SK-N-SH (cell line): ENCODE measurements at regions not wholly inside any gene's neighbourhood (a gene's known extent, or its start where the extent isn't known, plus 50 kb on each side); places are given as distances from the start of the nearest gene placed in this dataset.

Source experiments
- CTCF ChIA-PET: fragments of 300-600, 350-600 bp; formaldehyde crosslinking; extraction: SDS; loops from one replicate; lab custom pipeline; 2021; lab: Yijun Ruan, JAX
- POLR2A ChIA-PET: fragments of 350-600 bp; sonication (Branson Sonifier 250); formaldehyde crosslinking; extraction: SDS; loops from one replicate; lab custom pipeline; 2020; ENCODE audit warnings: antibody characterized with exemption, inconsistent platforms; lab: Yijun Ruan, JAX
- DNase-seq: peaks from one replicate; pipeline ENCODE4 v3.0.0; 2012
- H2AFZ ChIP-seq: fragments of 200-600 bp; sonication (generic); 2 replicates; pipeline ENCODE4 v1.8.1; 2016; ENCODE audit warnings: antibody characterized with exemption, mild to moderate bottlenecking, low read depth
- H3F3A ChIP-seq: fragments of 200-600 bp; sonication (generic); replicated peaks from 2 replicates; pipeline ENCODE3; 2016; ENCODE audit warnings: antibody characterized with exemption, mild to moderate bottlenecking; ENCODE audit not compliant: insufficient read depth
- H3K27ac ChIP-seq, 2 experiments: fragments of 200-500 bp in 1 of 2; fragments of 200-600 bp in 1 of 2; sonication (Bioruptor generic) in 1 of 2; sonication (generic), shearing (Covaris generic) in 1 of 2; 2 replicates each; pipeline versions ENCODE4 v1.5.1 to v1.6.1; 2014 to 2016; ENCODE audit warnings: low read depth in 2 of 2, inconsistent platforms in 1 of 2, low read length in 1 of 2, mild to moderate bottlenecking in 1 of 2, mixed read lengths in 1 of 2
- H3K27me3 ChIP-seq: fragments of 200-600 bp; sonication (generic), shearing (Covaris generic); 2 replicates; pipeline ENCODE4 v1.6.1; 2016; ENCODE audit warnings: mixed run types; ENCODE audit not compliant: insufficient read depth
- H3K36me3 ChIP-seq, 2 experiments: fragments of 200-500 bp in 1 of 2; fragments of 200-600 bp in 1 of 2; sonication (Bioruptor generic) in 1 of 2; sonication (generic) in 1 of 2; replicated peaks in 1 of 2; 2 replicates each; pipeline versions ENCODE3 to v1.5.1; 2014 to 2016; ENCODE audit warnings: low read length in 1 of 2, mild to moderate bottlenecking in 1 of 2; ENCODE audit not compliant: insufficient read depth in 2 of 2, control insufficient read depth in 1 of 2
- H3K4me1 ChIP-seq, 2 experiments: fragments of 200-500 bp in 1 of 2; fragments of 200-600 bp in 1 of 2; sonication (Bioruptor generic) in 1 of 2; sonication (generic), shearing (Covaris generic) in 1 of 2; 2 replicates each; pipeline versions ENCODE4 v1.5.1 to v1.6.1; 2014 to 2016; ENCODE audit warnings: low read depth in 1 of 2, low read length in 1 of 2, mixed run types in 1 of 2; ENCODE audit not compliant: insufficient read depth in 2 of 2, control insufficient read depth in 1 of 2
- H3K4me2 ChIP-seq: fragments of 200-600 bp; sonication (generic), shearing (Covaris generic); 2 replicates; pipeline ENCODE4 v1.6.1; 2017; ENCODE audit warnings: mixed run types
- H3K4me3 ChIP-seq, 2 experiments: fragments of 200-500 bp in 1 of 2; fragments of 200-600 bp in 1 of 2; sonication (Bioruptor generic) in 1 of 2; sonication (generic), shearing (Covaris generic) in 1 of 2; 2 replicates each; pipeline versions ENCODE4 v1.5.1 to v1.8.1; 2014 to 2016; ENCODE audit warnings: low read depth in 2 of 2, inconsistent platforms in 1 of 2, low read length in 1 of 2, mild to moderate bottlenecking in 1 of 2, mixed read lengths in 1 of 2, moderate library complexity in 1 of 2
- H3K79me2 ChIP-seq: fragments of 200-600 bp; sonication (generic); 2 replicates; pipeline ENCODE4 v1.8.1; 2017; ENCODE audit warnings: mild to moderate bottlenecking; ENCODE audit not compliant: insufficient read depth
- H3K9ac ChIP-seq: fragments of 200-600 bp; sonication (generic); 2 replicates; pipeline ENCODE4 v1.6.1; 2017; ENCODE audit warnings: mixed run types
- H3K9me2 ChIP-seq: fragments of 200-600 bp; sonication (generic); 2 replicates; pipeline ENCODE4 v1.6.1; 2017; ENCODE audit warnings: mixed run types
- H3K9me3 ChIP-seq: fragments of 200-600 bp; sonication (generic); 2 replicates; pipeline ENCODE4 v1.6.1; 2017; ENCODE audit warnings: mixed run types, mild to moderate bottlenecking, moderate library complexity
- H4K20me1 ChIP-seq: fragments of 200-600 bp; sonication (generic); 2 replicates; pipeline ENCODE4 v1.6.1; 2017; ENCODE audit warnings: mild to moderate bottlenecking, mixed run types; ENCODE audit not compliant: insufficient read depth
- ELF1 ChIP-seq: IDR thresholded peaks from 2 replicates; pipeline ENCODE4 v1.4.0; 2012
- EZH2phosphoT487 ChIP-seq: fragments of 200-600 bp; sonication (generic); IDR thresholded peaks from 2 replicates; pipeline ENCODE4 v1.6.1; 2017; ENCODE audit warnings: low read depth, mixed run types, mild to moderate bottlenecking, antibody characterized with exemption, moderate library complexity, borderline replicate concordance
- FOXJ3 ChIP-seq: sonication (generic); formaldehyde crosslinking; IDR thresholded peaks from 2 replicates; pipeline ENCODE4 v1.5.1; 2020; ENCODE audit warnings: mild to moderate bottlenecking, missing genetic modification reagents
- GABPA ChIP-seq: IDR thresholded peaks from 2 replicates; pipeline ENCODE4 v1.4.0; 2012; ENCODE audit warnings: low read depth, mild to moderate bottlenecking
- JUND ChIP-seq: IDR thresholded peaks from 2 replicates; pipeline ENCODE4 v1.4.0; 2012
- MEF2A ChIP-seq: IDR thresholded peaks from 2 replicates; pipeline ENCODE4 v1.4.0; 2012; ENCODE audit warnings: low read depth, borderline replicate concordance
- MXI1 ChIP-seq: IDR thresholded peaks from 2 replicates; pipeline ENCODE4 v1.6.1; 2012; ENCODE audit warnings: mild to moderate bottlenecking, low read depth, low read length, improper control_type of control experiment
- NRF1 ChIP-seq: IDR thresholded peaks from 2 replicates; pipeline ENCODE4 v1.6.1; 2012; ENCODE audit warnings: low read depth, mild to moderate bottlenecking, low read length
- RCOR1 ChIP-seq: fragments of 150-350 bp; IDR thresholded peaks from 2 replicates; pipeline ENCODE4 v1.6.1; 2017; ENCODE audit warnings: antibody characterized with exemption, low read length
- RFX5 ChIP-seq: IDR thresholded peaks from 2 replicates; pipeline ENCODE4 v1.6.1; 2012; ENCODE audit warnings: mild to moderate bottlenecking, improper control_type of control experiment, low read length
- RXRA ChIP-seq: IDR thresholded peaks from 2 replicates; pipeline ENCODE4 v1.4.0; 2012; ENCODE audit warnings: low read depth, mild to moderate bottlenecking, borderline replicate concordance
- TAF1 ChIP-seq: IDR thresholded peaks from 2 replicates; pipeline ENCODE4 v1.6.1; 2012; ENCODE audit warnings: low read depth, mild to moderate bottlenecking, low read length, moderate library complexity, borderline replicate concordance
- TCF12 ChIP-seq: IDR thresholded peaks from 2 replicates; pipeline ENCODE4 v1.4.0; 2012
- TEAD4 ChIP-seq: IDR thresholded peaks from 2 replicates; pipeline ENCODE4 v1.4.0; 2012; ENCODE audit warnings: mild to moderate bottlenecking, borderline replicate concordance; ENCODE audit not compliant: insufficient read depth
- WGBS: methylation state at CpG from one replicate; pipeline ENCODE4 v1.1.6; 2017; ENCODE audit warnings: low lambda C conversion rate; 5-methylcytosine and 5-hydroxymethylcytosine counted together
- TF ChIP-seq, protein P1 (sequence below): IDR thresholded peaks from 2 replicates; pipeline ENCODE4; 2012
- TF ChIP-seq, protein P2 (sequence below): fragments of 150-350 bp; IDR thresholded peaks from 2 replicates; pipeline ENCODE4 v1.6.1; 2016; ENCODE audit warnings: mild to moderate bottlenecking, low read depth, low read length

GRCh38 chr6:2351807-2352431 is 106.5 kb upstream of the GMDS start:
- Histone ChIP-seq H3K9me2 (no peaks in the 10 kb centered on the region), H4K20me1 (no peaks in the 10 kb centered on the region), H3K4me3 (no peak overlapping the region), H3K9ac (no peak overlapping the region), H3K27ac (no peak overlapping the region), H2AFZ (no peak overlapping the region), H3K27me3 (no peaks in the 10 kb centered on the region), H3K79me2 (no peaks in the 10 kb centered on the region), H3K36me3 (no peaks in the 10 kb centered on the region), H3F3A (no peaks in the 10 kb centered on the region), H3K4me2 (no peak overlapping the region), H3K9me3 (no peaks in the 10 kb centered on the region), H3K4me1 (no peaks in the 10 kb centered on the region)
- no peak for TF ChIP-seq MEF2A
- TF ChIP-seq JUND = no peak
- no peak for TF ChIP-seq TAF1
- POLR2A ChIA-PET = no interaction called here
- no peak for DNase-seq
- 97% methylated on average over 4 of the region's 4 CpGs for WGBS
- CTCF ChIA-PET = interaction anchor here (1.2 to 4.9 kb wide), 4 partner anchors 143 to 755 kb away, joined by 3 to 95 read pairs (median 7); no protein-coding TSS in a partner anchor

GRCh38 chr6:2351090-2351489 is 105.7 kb upstream of the GMDS start:
- no peaks in the 10 kb centered on the region for H3K79me2 ChIP-seq
- POLR2A ChIA-PET = no interaction called here

GRCh38 chr6:2346078-2346477 is 100.7 kb upstream of the GMDS start:
- no peaks in the 10 kb centered on the region for H3K9me2 ChIP-seq
- H3K79me2 ChIP-seq = no peaks in the 10 kb centered on the region
- 58% methylated on average over 3 of the region's 3 CpGs for WGBS
- no peak for DNase-seq
- H3K36me3 ChIP-seq = no peaks in the 10 kb centered on the region
- H3K27me3 ChIP-seq = no peaks in the 10 kb centered on the region
- no peak overlapping the region for H2AFZ ChIP-seq
- no peak overlapping the region for H3K9ac ChIP-seq
- no peaks in the 10 kb centered on the region for H3K4me1 ChIP-seq
- H3K27ac ChIP-seq = no peak overlapping the region
- no peaks in the 10 kb centered on the region for H4K20me1 ChIP-seq
- no peaks in the 10 kb centered on the region for H3F3A ChIP-seq
- CTCF ChIA-PET = no interaction called here
- H3K4me3 ChIP-seq = no peak overlapping the region
- TF ChIP-seq TCF12 = no peak
- TF ChIP-seq, protein P1, sequence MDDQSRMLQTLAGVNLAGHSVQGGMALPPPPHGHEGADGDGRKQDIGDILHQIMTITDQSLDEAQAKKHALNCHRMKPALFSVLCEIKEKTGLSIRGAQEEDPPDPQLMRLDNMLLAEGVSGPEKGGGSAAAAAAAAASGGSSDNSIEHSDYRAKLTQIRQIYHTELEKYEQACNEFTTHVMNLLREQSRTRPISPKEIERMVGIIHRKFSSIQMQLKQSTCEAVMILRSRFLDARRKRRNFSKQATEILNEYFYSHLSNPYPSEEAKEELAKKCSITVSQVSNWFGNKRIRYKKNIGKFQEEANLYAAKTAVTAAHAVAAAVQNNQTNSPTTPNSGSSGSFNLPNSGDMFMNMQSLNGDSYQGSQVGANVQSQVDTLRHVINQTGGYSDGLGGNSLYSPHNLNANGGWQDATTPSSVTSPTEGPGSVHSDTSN = no peak
- no peak for TF ChIP-seq TEAD4
- TF ChIP-seq RXRA = no peak
- TF ChIP-seq MEF2A = no peak
- TF ChIP-seq EZH2phosphoT487 = no peak
- POLR2A ChIA-PET = no interaction called here
- no peaks in the 10 kb centered on the region for H3K9me3 ChIP-seq
- no peak overlapping the region for H3K4me2 ChIP-seq

More at GRCh38 chr6:2351090-2351489, 105.7 kb upstream of the GMDS start:
- Histone ChIP-seq H3K9me3 (no peaks in the 10 kb centered on the region), H3K27me3 (no peaks in the 10 kb centered on the region), H3K4me3 (no peak overlapping the region), H2AFZ (no peak overlapping the region), H3K4me2 (no peak overlapping the region), H3F3A (no peaks in the 10 kb centered on the region), H3K9me2 (no peaks in the 10 kb centered on the region), H3K9ac (no peak overlapping the region), H3K36me3 (no peaks in the 10 kb centered on the region), H4K20me1 (no peaks in the 10 kb centered on the region), H3K27ac (no peak overlapping the region), H3K4me1 (no peaks in the 10 kb centered on the region)
- TF ChIP-seq GABPA (no peak), ELF1 (no peak), MEF2A (no peak), FOXJ3 (CRISPR knock-in tag) (no peak), NRF1 (no peak), RCOR1 (no peak), RXRA (no peak), JUND (no peak), RFX5 (no peak), MXI1 (no peak)
- TF ChIP-seq, protein P2, sequence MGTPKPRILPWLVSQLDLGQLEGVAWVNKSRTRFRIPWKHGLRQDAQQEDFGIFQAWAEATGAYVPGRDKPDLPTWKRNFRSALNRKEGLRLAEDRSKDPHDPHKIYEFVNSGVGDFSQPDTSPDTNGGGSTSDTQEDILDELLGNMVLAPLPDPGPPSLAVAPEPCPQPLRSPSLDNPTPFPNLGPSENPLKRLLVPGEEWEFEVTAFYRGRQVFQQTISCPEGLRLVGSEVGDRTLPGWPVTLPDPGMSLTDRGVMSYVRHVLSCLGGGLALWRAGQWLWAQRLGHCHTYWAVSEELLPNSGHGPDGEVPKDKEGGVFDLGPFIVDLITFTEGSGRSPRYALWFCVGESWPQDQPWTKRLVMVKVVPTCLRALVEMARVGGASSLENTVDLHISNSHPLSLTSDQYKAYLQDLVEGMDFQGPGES = no peak
- WGBS = 87% methylated on average over 3 of the region's 5 CpGs
- DNase-seq = no peak
- CTCF ChIA-PET = interaction anchor here (1.2 to 4.9 kb wide), 4 partner anchors 142 to 754 kb away, joined by 3 to 95 read pairs (median 7); no protein-coding TSS in a partner anchor
